LNCaP clone FGC (cell line): ENCODE measurements at regions not wholly inside any gene's neighbourhood (a gene's known extent, or its start where the extent isn't known, plus 50 kb on each side); places are given as distances from the start of the nearest gene placed in this dataset.

ENCODE experiments used
- DNase-seq: peaks from one replicate; pipeline ENCODE4 v3.0.0-alpha.2; 2011; ENCODE audit warnings: low read depth
- H3K4me3 ChIP-seq: 2 replicates; pipeline ENCODE4 v1.5.1; 2011; ENCODE audit warnings: mild to moderate bottlenecking, low read depth, low read length, control low read depth
- TF ChIP-seq, protein P1 (sequence below): IDR thresholded peaks from 2 replicates; pipeline ENCODE4 v1.5.1; 2012; ENCODE audit warnings: mild to moderate bottlenecking; ENCODE audit not compliant: control insufficient read depth, insufficient read depth; ENCODE audit errors: extremely low read depth

DNA sequence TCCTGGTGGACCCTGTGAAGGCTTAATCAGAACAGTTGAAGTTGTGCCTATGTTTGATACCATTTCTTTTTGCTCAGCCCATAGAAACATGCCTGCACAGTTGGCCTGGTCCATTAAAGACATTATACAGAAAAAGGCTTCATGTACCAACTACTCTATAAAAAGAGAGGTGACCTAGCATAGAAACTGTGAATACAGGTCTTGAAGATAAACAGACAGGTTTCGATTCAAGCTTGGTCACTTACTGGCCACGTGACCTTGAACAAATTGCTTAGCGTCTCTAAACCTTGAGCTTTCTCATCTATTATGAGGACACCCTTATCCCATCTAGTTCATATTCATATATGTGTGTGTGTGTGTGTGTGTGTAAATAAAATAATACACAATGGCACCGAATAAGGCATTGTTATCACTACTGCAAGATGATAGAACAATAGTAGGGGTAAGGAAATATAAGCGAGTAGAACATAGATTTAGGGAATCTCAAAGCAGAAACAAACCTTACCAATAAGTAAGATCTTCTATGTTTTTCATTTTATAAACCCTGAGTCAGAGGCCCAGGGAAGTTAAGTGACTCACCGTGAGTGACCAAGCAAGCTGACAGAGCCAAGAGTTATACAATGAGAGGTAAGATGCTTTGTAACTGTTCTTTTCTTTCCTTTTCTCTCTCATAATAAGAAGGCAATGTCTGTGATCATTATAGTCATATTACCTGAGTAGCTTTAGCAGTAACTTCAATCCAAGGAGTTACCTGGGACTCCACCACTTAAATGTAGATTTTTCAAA lies 476.8 kb upstream of the DEPDC1 start:
- DNase-seq: no peak

DNA sequence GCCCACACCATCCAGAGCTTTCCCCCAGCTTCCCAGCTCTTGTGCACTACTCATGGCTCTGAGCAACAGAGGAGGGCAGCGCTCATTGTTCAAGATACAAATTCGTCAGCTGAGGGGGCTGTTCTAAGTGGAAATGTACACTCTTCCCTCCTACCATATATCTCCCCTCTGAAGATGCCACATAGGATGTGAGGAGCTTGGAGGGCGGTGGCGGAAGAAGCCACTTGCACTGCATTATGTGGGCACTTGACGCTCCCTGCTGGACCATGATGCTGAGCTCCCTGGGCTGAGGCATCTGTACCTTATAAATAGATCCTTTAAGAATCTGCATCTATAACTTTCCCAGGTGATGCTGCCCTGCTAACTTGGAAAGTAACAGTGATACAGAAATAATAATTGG lies 477.6 kb upstream of the DEPDC1 start:
- TF ChIP-seq, protein P1, sequence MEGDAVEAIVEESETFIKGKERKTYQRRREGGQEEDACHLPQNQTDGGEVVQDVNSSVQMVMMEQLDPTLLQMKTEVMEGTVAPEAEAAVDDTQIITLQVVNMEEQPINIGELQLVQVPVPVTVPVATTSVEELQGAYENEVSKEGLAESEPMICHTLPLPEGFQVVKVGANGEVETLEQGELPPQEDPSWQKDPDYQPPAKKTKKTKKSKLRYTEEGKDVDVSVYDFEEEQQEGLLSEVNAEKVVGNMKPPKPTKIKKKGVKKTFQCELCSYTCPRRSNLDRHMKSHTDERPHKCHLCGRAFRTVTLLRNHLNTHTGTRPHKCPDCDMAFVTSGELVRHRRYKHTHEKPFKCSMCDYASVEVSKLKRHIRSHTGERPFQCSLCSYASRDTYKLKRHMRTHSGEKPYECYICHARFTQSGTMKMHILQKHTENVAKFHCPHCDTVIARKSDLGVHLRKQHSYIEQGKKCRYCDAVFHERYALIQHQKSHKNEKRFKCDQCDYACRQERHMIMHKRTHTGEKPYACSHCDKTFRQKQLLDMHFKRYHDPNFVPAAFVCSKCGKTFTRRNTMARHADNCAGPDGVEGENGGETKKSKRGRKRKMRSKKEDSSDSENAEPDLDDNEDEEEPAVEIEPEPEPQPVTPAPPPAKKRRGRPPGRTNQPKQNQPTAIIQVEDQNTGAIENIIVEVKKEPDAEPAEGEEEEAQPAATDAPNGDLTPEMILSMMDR: no peak
- no peak for DNase-seq
- H3K4me3 ChIP-seq: no peak overlapping the region

More for the DNA sequence above, 476.8 kb upstream of the DEPDC1 start:
- no peak overlapping the region for H3K4me3 ChIP-seq
- TF ChIP-seq, protein P1: no peak

DNA sequence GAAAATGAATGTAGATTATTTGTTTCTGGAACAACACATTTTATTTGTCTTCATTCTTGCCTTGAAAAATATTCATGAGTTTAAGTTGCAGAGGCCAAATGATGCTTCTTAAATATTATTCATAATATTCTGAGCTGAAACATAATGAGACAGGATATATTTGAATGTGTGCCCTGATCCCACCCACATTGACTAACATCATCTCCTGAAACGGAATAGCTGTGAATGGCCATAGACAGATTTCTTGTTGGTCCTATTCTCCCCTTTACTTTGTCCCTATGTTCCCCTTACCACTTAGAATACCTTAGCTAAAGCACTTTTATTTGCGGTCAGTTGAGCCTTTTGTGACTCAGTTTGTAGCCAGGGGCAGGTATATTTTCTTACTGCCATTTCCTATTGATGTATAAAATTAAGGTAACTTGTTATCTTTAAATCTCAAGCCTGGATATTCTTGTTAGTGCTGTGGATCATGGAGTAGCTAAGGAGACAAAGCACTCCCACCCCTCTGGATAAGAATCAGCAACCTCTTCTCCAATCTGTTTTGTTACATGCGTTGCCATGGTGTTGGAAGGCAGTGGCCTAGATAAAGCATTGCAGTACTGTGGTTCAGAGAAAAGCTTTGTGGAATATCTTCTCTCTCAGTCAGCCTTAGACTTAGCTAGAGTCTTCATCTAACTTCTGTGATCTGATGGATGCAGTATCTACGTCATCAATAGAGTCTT lies 478.5 kb upstream of the DEPDC1 start:
- TF ChIP-seq, protein P1: no peak
- DNase-seq: no peak
- H3K4me3 ChIP-seq: no peak overlapping the region

DNA sequence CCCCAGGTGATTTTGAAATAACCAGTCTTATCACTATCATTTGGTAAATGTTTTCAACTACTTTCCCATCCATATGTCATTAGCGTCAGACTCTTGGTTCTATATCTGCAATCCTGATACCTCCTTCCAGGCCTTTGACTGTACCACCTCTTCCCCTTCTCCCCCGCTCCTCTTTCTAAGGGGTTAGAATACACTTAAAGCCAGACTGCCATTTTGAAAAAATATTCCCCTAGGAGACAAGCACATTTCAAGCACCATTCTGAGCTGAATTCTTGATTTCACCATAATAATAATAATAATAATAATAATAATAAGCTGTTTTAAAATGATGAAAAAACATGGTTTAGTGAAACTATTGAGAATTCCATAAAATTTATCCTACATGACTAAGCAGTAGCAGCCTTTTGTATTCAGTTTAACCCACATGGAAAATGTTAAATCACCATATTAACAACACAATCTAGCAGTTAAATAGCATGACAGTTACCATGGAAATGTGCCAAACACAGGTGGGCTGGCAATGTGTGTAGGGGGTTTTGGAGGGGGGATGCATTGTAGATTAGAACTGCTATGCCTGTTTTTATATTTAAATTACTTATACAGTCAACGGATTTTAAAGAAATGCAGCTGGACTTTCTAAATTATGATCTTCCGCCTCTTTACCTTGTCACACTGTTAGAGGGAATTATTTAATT lies 480.2 kb upstream of the DEPDC1 start:
- TF ChIP-seq, protein P1: no peak
- DNase-seq: no peak

DNA sequence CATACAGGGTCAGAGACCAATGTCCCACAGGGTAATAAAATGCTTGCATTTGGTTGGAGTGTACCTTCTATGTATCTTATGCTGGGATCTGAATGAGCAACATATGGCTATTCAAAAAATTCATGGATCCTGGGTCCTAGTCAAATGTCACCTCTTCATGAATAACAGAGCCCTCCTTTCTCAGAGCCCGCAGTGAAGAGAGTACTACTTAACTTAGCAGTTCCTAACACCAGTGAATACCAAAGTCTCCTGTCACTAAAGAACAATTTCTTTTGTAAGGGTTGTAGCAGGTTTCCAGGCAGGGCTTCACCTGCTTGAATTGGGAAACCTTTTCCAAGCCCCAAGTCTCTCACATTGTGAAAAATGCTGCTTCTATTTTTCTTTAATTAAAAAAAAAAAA lies 483.0 kb upstream of the DEPDC1 start:
- no peak for DNase-seq
- TF ChIP-seq, protein P1: no peak
- no peak overlapping the region for H3K4me3 ChIP-seq

More for the DNA sequence above, 480.2 kb upstream of the DEPDC1 start:
- H3K4me3 ChIP-seq: no peak overlapping the region

DNA sequence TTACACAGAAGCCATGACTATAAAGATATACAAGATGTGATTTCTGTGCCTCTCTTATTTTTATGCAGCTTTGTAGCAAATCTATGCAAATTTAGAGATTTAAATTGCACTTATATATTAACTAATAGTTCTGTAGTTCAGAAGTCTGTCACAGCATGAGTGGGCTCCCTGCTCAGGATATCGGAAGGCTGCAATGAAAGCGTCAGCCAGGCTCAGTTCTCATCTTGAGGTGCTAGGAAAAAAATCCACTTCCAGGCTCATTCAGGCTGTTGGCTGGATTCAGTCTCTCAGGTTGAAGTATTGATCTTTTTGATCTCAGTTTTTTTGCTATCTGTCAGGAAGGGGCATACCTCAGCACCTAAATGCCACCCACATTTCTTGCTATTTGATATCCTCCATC lies 487.4 kb upstream of the DEPDC1 start:
- DNase-seq: no peak
- TF ChIP-seq, protein P1: no peak
- H3K4me3 ChIP-seq: no peak overlapping the region
